HG02870 (cell line): ENCODE measurements at regions not wholly inside any gene's neighbourhood (a gene's known extent, or its start where the extent isn't known, plus 50 kb on each side); places are given as distances from the start of the nearest gene placed in this dataset.
"Not testable (repeated sequence)": the region's sequence is repeated elsewhere in the genome, so short reads cannot be mapped to it uniquely, and the experiment has no call there.

Experiments used
- ATAC-seq: cut with Tn5 transposase; IDR thresholded peaks from one replicate; pipeline ENCODE4 v1.9.1; 2021; ENCODE audit warnings: mild to moderate bottlenecking, moderate library complexity; ENCODE audit not compliant: unreplicated experiment

- ATAC-seq = no peak
Measured at GRCh38 chr5:77910602-77911188, 134.6 kb upstream of the TBCA start.

- ATAC-seq = no peak
Measured at GRCh38 chr5:77909237-77909636, 133.1 kb upstream of the TBCA start.

- no peak for ATAC-seq
Measured at GRCh38 chr5:77908787-77909186, 132.6 kb upstream of the TBCA start.

GRCh38 chr5:77907786-77908185, 131.6 kb upstream of the TBCA start:
- no peak for ATAC-seq

GRCh38 chr5:77906806-77907205, 130.7 kb upstream of the TBCA start:
- no peak for ATAC-seq

GRCh38 chr5:77904362-77904761, 128.2 kb upstream of the TBCA start:
- no peak for ATAC-seq

GRCh38 chr5:77900691-77901090, 124.6 kb upstream of the TBCA start:
- ATAC-seq = no peak

- ATAC-seq = no peak
Measured at GRCh38 chr5:77898385-77898784, 122.2 kb upstream of the TBCA start.

GRCh38 chr5:77896338-77896737, 120.2 kb upstream of the TBCA start:
- no peak for ATAC-seq

- not testable (repeated sequence) for ATAC-seq
Measured at GRCh38 chr5:77894103-77894502, 118.0 kb upstream of the TBCA start.

GRCh38 chr5:77893225-77893860, 117.2 kb upstream of the TBCA start:
- no peak for ATAC-seq

- ATAC-seq = no peak
Measured at GRCh38 chr5:77892061-77893010, 116.2 kb upstream of the TBCA start.

GRCh38 chr5:77885519-77885918, 109.4 kb upstream of the TBCA start:
- ATAC-seq = no peak

GRCh38 chr5:77882670-77883257, 106.6 kb upstream of the TBCA start:
- ATAC-seq = no peak

- ATAC-seq = no peak
Measured at GRCh38 chr5:77881528-77881927, 105.4 kb upstream of the TBCA start.

GRCh38 chr5:77877516-77878355, 101.6 kb upstream of the TBCA start:
- ATAC-seq = no peak

- ATAC-seq = no peak
Measured at GRCh38 chr5:77876862-77877502, 100.8 kb upstream of the TBCA start.

GRCh38 chr5:77876316-77876715, 100.2 kb upstream of the TBCA start:
- no peak for ATAC-seq

- ATAC-seq = no peak
Measured at GRCh38 chr5:77874691-77875090, 98.6 kb upstream of the TBCA start.

GRCh38 chr5:77873239-77873638, 97.1 kb upstream of the TBCA start:
- no peak for ATAC-seq
